Right lobe of liver (tissue), 6 donors: ENCODE measurements at regions not wholly inside any gene's neighbourhood (a gene's known extent, or its start where the extent isn't known, plus 50 kb on each side); places are given as distances from the start of the nearest gene placed in this dataset.
"Not testable (repeated sequence)": the region's sequence is repeated elsewhere in the genome, so short reads cannot be mapped to it uniquely, and the experiment has no call there.

Experiments used
- ATAC-seq, 4 donors: fragments of 200-7000 bp; cut with Tn5 transposase; one replicate each; pipeline ENCODE4 v1.9.1; 2020; ENCODE audit warnings: mild to moderate bottlenecking in 4 of 4, moderate library complexity in 4 of 4
- DNase-seq, 3 donors: peaks; one replicate each; pipeline ENCODE4 v3.0.0-alpha.2; 2020
- H3K27ac ChIP-seq, 3 donors: fragments of 200-600 bp; one replicate each; pipeline ENCODE4 v1.8.0; 2022
- H3K27me3 ChIP-seq, 2 donors: fragments of 200-600 bp; one replicate each; pipeline ENCODE4 v1.8.0; 2022
- H3K36me3 ChIP-seq, 4 donors: fragments of 200-600 bp; sonication (generic) in 1 of 4; one replicate each; pipeline versions ENCODE4 v1.5.1 to v1.8.0; 2017 to 2022; ENCODE audit warnings: control low read depth in 1 of 4
- H3K4me1 ChIP-seq, 4 donors: fragments of 200-600 bp; sonication (generic) in 1 of 4; one replicate each; pipeline versions ENCODE4 v1.5.1 to v1.8.0; 2017 to 2022; ENCODE audit warnings: control low read depth in 1 of 4
- H3K4me3 ChIP-seq, 3 donors: fragments of 200-600 bp; one replicate each; pipeline ENCODE4 v1.8.0; 2022
- H3K9me3 ChIP-seq, 4 donors: fragments of 200-600 bp; sonication (generic) in 1 of 4; one replicate each; pipeline versions ENCODE4 v1.5.1 to v1.8.0; 2017 to 2022; ENCODE audit warnings: control low read depth in 1 of 4
- POLR2A ChIP-seq: fragments of 450-650 bp; IDR thresholded peaks from one replicate; pipeline ENCODE4 v1.6.1; 2017; ENCODE audit warnings: antibody characterized with exemption, mild to moderate bottlenecking
- WGBS: methylation state at CpG from one replicate; pipeline ENCODE4 v1.1.6; 2018; ENCODE audit warnings: low coverage, low lambda C conversion rate; ENCODE audit not compliant: insufficient coverage; ENCODE audit errors: missing lambda C conversion rate; 5-methylcytosine and 5-hydroxymethylcytosine counted together
- intact Hi-C, 2 donors: fragments of 100-400 bp; cut with DNase I; formaldehyde crosslinking; loops; one replicate each; pipeline versions ENCODE4 v1.11.2 to v1.14.1; 2022
- TF ChIP-seq, protein P1 (sequence below), 4 donors: fragments of 200-600 bp in 3 of 4; fragments of 450-650 bp in 1 of 4; IDR thresholded peaks; one replicate each; pipeline versions ENCODE4 v1.5.1 to v1.8.0; 2016 to 2022; ENCODE audit warnings: antibody characterized with exemption in 4 of 4, mild to moderate bottlenecking in 2 of 4
- donor health status: DM: no; HTN: yes; CAD: no.
- donor health status: DM: no; HTN: no; CAD: no.
- donor health status: DM: no; HTN: no; CAD: no.
- donor health status: DM: no; HTN: yes; CAD: no.
- donor health status: DM: no; HTN: yes; CAD: no.

DNA sequence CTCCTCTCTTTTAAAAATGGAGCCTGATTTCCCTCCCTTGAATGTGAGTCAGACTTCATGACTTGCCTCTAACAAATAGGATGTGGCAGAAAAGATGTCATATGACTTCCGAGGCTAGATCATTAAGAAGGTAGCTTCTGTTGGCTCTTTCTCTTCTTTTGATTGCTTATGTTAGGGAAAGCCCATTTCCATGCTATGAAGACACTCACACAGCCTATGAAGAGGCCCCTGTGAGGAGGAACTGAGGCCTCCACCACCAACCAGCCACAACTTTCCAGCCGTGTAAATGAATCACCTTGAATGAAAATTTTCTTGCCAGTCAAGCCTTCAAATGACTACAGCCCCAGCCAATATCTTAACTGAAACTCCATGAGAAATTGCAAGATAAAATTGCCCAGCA lies 413.4 kb downstream of the TMEM38B start:
- Histone ChIP-seq H3K4me1 (no peaks in the 10 kb centered on the region), H3K27me3 (no peaks in the 10 kb centered on the region), H3K27ac (no peak overlapping the region), H3K9me3 (no peaks in the 10 kb centered on the region), H3K36me3 (no peaks in the 10 kb centered on the region), H3K4me3 (no peak overlapping the region)
- intact Hi-C loops, result no loop called here
- no peak for TF ChIP-seq POLR2A
- DNase-seq, result no peak
- WGBS, result 50% methylated on average over 2 of the region's 2 CpGs
- ATAC-seq, result no peak

DNA sequence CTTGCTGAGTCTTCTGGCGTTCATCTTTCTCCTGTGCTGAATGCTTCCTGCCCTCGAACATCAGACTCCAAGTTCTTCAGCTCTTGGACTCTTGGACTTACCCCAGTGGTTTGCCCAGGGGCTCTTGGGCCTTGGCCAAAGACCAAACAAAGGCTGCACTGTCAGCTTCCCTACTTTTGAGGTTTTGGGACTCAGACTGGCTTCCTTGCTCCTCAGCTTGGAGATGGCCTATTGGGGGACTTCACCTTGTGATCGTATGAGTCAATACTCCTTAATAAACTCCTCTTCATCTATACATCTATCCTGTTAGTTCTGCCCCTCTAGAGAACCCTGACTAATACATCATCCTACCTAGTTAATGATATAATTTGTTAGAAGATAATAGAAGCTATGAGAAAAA lies 415.4 kb downstream of the TMEM38B start:
- H3K4me1 ChIP-seq, H3K27me3 ChIP-seq, H3K36me3 ChIP-seq, H3K4me3 ChIP-seq, intact Hi-C loops, H3K9me3 ChIP-seq, DNase-seq, H3K27ac ChIP-seq, ATAC-seq: not testable (repeated sequence)
- 63% methylated on average over 3 of the region's 3 CpGs for WGBS

DNA sequence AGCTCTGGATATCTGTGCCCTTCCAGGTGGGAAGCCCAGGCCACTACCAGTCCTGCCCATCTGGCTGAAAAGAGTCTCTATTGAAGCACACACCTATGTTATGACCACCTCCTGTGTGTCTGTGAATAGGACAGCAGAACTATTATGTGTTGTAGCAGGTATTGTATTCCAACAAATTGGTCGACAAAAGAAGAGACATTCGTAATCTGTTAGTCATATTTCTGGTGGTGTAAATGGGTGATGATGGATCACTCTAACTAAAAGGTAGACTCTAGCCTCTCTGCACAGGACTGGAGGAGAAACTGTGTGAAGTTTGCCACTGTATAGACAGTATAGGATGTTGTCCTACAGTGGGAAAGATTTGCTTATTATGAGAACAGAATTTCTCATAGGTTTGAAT lies 416.1 kb downstream of the TMEM38B start:
- H3K36me3 ChIP-seq, result no peaks in the 10 kb centered on the region
- H3K27me3 ChIP-seq, result no peaks in the 10 kb centered on the region
- H3K9me3 ChIP-seq, result no peaks in the 10 kb centered on the region
- 93% methylated on average over 2 of the region's 2 CpGs for WGBS
- TF ChIP-seq POLR2A, result no peak
- TF ChIP-seq, protein P1, sequence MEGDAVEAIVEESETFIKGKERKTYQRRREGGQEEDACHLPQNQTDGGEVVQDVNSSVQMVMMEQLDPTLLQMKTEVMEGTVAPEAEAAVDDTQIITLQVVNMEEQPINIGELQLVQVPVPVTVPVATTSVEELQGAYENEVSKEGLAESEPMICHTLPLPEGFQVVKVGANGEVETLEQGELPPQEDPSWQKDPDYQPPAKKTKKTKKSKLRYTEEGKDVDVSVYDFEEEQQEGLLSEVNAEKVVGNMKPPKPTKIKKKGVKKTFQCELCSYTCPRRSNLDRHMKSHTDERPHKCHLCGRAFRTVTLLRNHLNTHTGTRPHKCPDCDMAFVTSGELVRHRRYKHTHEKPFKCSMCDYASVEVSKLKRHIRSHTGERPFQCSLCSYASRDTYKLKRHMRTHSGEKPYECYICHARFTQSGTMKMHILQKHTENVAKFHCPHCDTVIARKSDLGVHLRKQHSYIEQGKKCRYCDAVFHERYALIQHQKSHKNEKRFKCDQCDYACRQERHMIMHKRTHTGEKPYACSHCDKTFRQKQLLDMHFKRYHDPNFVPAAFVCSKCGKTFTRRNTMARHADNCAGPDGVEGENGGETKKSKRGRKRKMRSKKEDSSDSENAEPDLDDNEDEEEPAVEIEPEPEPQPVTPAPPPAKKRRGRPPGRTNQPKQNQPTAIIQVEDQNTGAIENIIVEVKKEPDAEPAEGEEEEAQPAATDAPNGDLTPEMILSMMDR (IDR thresholded peaks at IDR 0.05), result no peak
- H3K4me3 ChIP-seq, result no peak overlapping the region
- intact Hi-C loops, result no loop called here
- no peak overlapping the region for H3K27ac ChIP-seq
- no peaks in the 10 kb centered on the region for H3K4me1 ChIP-seq
- DNase-seq (no peak), ATAC-seq (no peak)

DNA sequence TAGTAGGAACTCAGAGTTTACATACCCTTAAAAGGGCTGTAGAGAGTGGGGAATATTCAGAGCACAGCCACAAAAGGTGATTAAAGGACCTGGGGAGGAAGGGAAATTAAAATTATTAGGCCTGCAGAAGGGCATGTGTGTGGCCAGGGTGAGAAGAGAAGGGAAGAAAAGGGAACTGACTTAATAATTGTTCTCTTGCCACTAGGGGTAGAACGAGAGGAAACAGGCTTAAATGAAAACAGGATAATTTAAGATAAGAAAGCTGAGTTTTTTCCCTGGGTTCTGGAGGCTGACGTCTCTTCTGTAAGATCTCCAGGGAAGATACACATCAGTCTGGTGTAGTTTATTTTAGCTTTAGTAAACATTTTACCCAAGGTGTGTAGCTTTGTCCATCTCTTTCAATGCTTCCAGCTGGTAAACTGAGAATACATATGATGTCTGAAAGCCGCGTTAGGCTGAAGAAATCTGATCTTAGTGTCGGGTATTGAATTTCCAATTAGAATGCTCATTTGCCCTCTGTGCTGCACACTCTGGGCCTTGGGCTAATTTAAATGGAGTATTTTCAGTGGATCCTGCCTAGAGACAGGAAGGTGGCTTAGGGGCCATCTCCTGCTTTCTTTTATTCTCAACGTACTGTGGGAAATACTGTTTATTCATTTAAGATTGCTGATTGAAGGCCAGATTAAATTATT lies 416.8 kb downstream of the TMEM38B start:
- WGBS, result 54% methylated on average over 6 of the region's 6 CpGs
- H3K9me3 ChIP-seq, result no peaks in the 10 kb centered on the region
- intact Hi-C loops, result no loop called here
- DNase-seq, result no peak
- H3K36me3 ChIP-seq, result no peaks in the 10 kb centered on the region
- no peaks in the 10 kb centered on the region for H3K27me3 ChIP-seq
- TF ChIP-seq, protein P1 (IDR thresholded peaks at IDR 0.05), result no peak
- TF ChIP-seq POLR2A, result no peak
- no peak for ATAC-seq
- H3K27ac ChIP-seq, result no peak overlapping the region
- H3K4me3 ChIP-seq, result no peak overlapping the region
- H3K4me1 ChIP-seq, result no peaks in the 10 kb centered on the region

DNA sequence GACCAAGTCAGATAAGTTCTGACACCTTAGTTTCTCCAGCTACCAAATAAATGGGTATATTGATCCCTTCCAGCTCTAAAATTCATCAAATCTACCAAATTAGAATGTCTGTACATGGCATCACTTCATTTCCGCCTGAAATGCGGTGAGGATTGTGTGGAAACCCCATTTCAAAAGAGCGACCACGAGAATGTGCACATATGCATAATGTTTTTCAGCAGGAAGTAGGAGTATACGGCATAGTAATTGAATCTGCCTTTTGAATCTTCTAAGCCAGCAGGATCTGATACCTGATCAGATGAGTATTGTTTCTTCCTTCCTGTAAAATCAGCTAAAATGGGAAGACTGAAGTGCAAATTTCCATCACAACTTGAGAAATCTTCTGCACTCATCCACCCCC lies 418.6 kb downstream of the TMEM38B start:
- TF ChIP-seq POLR2A, result no peak
- TF ChIP-seq, protein P1 (IDR thresholded peaks at IDR 0.05), result no peak
- no peaks in the 10 kb centered on the region for H3K4me1 ChIP-seq
- DNase-seq (no peak), ATAC-seq (no peak)
- intact Hi-C loops, result no loop called here
- no peak overlapping the region for H3K27ac ChIP-seq
- WGBS, result 81% methylated on average over 5 of the region's 5 CpGs
- no peaks in the 10 kb centered on the region for H3K9me3 ChIP-seq
- H3K27me3 ChIP-seq, result no peaks in the 10 kb centered on the region
- H3K36me3 ChIP-seq, result no peaks in the 10 kb centered on the region
- no peak overlapping the region for H3K4me3 ChIP-seq
